Activated CD4-positive, alpha-beta T cell treated with anti-CD3 and anti-CD28 coated beads, Interleukin-2, amount 50 U/mL, for 1 hour (primary cell): ENCODE measurements at regions not wholly inside any gene's neighbourhood (a gene's known extent, or its start where the extent isn't known, plus 50 kb on each side); places are given as distances from the start of the nearest gene placed in this dataset.
"Not testable (repeated sequence)": the region's sequence is repeated elsewhere in the genome, so short reads cannot be mapped to it uniquely, and the experiment has no call there.

Experiments used
- DNase-seq: peaks from one replicate; pipeline ENCODE4 v3.0.0-alpha.2; 2020

DNA sequence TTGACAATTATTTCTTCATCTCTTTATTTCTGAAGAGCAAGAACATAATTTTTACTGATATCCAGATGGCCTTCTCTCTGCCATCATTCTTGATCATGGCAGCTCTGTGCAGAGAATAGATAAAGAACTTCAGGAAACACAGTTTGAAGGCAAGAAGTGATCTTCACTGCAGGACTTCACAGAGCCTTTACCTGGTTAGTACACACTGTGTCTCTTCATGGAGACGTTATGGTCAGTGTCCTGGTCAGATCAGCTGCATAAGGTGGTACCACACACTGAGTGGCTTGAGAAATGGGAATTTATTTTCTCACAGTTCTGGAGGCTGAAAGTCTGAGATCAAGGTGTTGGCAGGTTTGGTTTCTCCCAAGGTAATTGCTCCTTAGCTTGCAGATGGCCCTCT is 129.5 kb downstream of the UTP18 start:
- DNase-seq, result no peak

- no peak for DNase-seq
These were observed 131.8 kb downstream of the UTP18 start for GRCh38 chr17:51391982-51392654.

DNA sequence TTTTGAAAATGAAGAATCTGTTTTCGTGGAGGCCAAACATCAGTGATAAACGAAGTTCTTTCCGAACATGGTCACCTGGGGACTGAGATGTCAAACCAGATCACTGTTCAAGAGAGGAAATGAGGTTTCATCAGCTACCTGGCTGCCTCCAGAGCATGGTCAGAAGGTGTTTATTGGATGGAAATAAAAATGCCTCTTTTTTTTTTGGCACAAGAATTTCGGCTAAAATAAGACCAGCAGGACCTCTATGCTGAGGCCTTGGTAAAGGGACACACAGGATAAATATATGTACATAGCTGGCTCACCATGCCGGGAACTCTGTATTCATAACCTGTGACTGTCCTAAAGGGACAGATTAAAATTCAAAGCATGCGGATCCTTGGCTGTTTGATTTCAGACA is 135.3 kb downstream of the UTP18 start:
- no peak for DNase-seq

DNA sequence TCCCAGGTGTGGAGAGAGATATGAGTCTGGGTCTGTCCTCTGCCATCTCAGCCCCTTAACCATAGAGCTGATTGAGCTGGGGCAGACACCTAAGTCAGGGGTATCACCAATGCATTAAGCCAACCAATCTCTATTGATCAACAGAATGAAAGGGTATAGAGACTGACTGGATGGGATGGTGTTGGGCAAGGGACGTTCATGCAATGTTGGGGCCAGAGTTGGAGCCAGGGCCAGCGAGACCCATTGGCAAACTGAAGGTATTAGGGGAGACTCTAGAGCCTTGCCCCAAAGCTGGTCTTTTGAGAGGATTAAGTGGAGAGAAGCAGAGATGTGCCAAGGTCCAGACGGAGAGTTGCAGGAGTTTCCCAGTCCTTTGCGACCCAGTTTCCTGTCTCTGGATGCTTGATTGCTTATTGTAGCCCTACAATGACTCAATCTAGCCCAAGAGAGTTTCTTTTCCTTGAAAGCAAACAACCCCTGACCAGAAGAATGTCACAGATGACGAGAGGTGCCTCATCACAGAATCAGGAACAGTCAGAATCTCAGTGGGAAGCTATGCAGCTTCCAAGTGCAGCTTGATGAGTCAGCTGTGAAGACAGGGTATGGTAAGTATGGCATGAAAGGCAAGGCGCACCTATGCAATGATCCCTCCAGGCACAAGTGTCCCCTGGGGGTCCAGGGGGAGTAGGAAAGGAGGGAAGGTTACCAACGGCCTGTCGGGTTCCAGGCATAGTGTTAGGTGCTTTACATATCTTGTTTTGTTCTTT is 137.2 kb downstream of the UTP18 start:
- DNase-seq, result no peak

DNA sequence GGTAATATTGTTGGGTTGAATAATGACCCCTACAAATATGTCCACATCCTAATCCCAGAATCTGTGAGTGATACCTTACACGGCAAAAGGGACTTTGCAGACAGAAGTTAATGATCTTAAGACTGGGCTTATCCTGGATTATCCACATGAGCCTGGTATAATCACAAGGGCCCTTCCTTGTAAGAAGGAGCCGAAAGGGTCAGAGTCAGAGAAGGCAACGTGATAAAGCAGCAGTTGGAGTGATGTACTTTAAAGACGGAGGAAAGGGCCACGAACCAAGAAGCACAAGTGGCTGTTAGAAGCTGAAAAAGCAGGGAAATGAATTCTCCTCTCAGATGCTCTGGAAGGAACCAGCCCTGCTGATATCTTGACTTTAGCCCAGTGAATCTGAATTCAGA is 137.8 kb downstream of the UTP18 start:
- no peak for DNase-seq

DNA sequence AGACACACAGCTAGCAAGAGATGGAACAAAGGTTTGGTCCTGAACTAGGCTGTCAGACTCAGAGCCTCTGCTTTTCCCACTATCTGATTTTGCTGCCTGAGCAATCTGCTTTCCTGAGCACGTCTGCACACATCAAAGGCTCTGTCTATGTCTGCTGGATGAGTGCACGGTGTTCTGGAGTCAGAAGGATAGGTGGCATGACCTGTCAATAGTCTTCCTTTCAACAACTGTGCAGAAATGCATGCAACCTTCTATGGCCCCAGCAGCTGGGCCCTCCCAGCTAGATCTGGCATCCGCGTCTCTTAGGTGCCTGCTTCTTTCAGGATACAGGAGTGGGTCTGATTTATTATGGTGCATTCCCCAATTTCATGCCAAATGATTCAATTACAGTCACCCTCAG is 138.3 kb downstream of the UTP18 start:
- no peak for DNase-seq

DNA sequence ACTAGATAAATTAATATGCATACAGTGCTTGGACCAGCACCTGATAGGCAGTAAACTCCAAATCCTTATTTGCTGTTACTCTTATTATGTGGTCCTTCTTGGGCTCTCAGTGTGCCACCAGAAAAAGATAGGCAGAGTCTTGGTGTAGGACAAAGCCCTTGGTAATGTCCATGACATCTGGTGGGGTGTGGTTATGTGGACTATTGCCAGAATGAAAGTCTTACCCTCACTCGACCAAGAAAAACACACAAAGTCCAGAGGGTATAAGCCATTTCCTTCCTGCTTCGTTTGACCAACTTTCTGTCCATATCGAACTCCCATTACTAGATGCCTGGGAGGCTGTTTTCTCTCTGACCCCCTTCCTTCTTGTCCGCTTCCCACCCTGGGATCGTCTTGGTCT is 140.9 kb downstream of the UTP18 start:
- DNase-seq, result no peak

DNA sequence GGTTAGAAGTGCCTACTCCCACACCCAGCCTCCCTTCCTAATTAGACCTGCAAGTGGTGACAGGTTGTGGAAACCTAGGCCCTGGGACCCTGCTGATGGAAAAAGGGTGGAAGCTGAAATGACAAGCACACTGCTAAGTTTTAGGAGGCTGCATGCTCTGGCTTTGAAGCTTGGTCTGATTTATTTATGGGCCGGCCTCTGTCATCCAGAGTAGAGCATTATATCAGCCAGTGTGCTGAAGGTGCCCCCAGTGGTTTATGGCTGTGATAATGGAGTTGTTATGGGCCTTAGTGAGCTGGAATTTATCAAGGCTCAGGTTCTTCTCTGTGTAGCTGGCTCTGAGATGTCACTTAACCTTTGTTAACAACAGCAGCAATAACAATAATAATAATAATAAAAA is 142.6 kb downstream of the UTP18 start:
- no peak for DNase-seq

- DNase-seq, result no peak
These were observed 147.2 kb downstream of the UTP18 start for GRCh38 chr17:51407576-51407975.

- DNase-seq, result no peak
These were observed 159.1 kb downstream of the UTP18 start for GRCh38 chr17:51419476-51419875.

GRCh38 chr17:51421525-51421924 is 161.2 kb downstream of the UTP18 start:
- DNase-seq, result no peak

DNA sequence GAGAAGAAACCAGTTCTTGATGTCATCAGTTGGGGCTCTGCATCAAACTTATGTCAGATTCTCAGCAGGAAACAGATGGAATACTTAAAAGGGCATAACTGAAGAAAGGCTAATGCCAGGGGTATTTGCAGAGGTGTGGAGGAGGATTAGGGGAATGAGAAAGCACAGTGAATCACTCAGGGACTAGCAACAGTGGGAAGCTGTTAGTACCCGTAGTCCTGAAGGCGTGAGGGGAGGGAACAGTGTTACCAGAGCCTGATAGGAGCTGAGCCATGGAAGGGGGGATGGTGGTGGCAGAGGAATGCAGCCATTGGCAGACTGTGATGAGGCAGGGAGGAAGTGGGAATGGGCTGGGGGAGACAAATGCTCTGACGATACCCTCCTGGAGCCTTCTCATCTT is 162.3 kb downstream of the UTP18 start:
- no peak for DNase-seq

DNA sequence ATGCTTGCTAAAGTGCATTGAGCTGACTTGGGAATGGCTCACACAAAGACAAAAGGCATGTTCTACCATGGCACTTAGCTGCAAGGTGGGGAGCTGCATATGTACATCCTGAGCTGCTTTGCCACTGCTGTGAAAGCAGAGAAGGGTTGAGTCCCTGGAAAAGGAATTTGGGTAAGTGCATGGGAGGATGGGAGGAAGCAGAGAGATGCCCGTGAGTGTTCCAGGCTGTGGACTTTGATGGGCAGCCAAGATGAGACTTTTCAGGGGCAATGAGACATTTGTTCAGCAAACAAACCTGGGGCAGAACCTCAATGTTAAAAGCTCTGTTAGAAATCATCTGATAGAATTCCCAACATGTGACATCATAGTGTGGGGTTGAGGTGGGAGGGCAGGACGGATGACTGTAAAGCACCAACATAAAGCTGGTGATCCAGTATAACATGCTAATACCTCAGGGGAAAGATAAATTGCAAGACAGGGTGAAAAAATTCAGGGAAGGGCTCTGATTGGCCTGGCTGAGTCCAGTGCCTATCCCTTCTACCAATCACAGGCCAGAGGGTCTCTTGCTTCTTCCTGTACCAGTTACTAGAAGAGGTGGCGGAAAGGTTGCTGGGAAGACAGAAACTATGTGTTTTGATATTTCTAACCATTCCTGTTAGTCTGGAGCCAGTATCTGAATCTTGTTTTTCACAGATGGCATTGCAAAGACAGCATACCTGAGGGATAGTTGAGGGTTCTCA is 163.2 kb downstream of the UTP18 start:
- no peak for DNase-seq

GRCh38 chr17:51425773-51426172 is 165.4 kb downstream of the UTP18 start:
- no peak for DNase-seq

DNA sequence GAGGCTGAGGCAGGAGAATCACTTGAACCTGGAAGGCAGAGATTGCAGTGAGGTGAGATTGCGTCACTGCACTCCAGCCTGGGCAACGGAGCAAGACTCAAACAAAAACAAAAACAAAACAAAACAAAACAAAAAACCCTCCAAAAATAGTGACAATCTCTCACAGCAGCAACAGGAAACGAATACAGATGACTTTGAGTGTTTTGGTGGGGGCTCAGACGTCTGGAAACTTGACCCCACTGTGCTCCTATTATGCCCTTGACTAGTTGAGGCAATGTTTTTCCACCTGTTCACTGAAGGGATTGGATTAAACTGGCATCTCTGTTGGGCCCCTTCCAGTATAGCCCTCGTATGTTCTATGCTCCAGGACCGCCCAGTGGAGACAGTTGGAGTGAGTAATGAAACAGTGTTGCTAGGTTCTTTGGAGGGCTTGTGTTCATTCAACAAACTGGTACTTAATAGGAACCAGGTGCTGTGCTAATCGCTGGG is 167.0 kb downstream of the UTP18 start:
- peak; percentile 31 for DNase-seq

DNA sequence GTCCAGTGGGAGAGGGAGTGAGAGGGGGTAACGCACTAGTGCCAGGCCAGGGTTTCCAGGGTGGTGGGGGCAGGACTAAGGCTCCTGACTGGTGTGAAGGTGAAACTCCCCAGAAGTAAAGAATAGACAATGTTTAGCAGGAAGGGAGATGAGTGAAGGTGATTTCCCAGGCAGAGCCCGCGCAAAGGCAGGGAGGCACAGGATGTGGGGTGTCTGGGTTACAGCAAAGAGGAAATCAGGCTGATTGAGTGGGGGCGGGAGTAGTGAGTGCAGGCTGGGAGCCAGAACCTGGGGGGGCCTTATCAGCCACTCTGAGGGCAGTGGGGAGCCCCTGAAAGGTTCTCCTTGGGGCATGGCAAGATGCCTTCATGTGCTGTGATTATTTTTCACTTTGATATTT is 167.5 kb downstream of the UTP18 start:
- peak; percentile 74 for DNase-seq

- DNase-seq, result no peak
These were observed 168.5 kb downstream of the UTP18 start for GRCh38 chr17:51428668-51429495.

GRCh38 chr17:51429938-51430337 is 169.6 kb downstream of the UTP18 start:
- not testable (repeated sequence) for DNase-seq

- DNase-seq, result peak; percentile 12
These were observed 170.2 kb downstream of the UTP18 start for GRCh38 chr17:51430591-51430990.

- no peak for DNase-seq
These were observed 174.3 kb downstream of the UTP18 start for GRCh38 chr17:51434434-51435170.

- no peak for DNase-seq
These were observed 174.8 kb downstream of the UTP18 start for GRCh38 chr17:51435171-51435552.

DNA sequence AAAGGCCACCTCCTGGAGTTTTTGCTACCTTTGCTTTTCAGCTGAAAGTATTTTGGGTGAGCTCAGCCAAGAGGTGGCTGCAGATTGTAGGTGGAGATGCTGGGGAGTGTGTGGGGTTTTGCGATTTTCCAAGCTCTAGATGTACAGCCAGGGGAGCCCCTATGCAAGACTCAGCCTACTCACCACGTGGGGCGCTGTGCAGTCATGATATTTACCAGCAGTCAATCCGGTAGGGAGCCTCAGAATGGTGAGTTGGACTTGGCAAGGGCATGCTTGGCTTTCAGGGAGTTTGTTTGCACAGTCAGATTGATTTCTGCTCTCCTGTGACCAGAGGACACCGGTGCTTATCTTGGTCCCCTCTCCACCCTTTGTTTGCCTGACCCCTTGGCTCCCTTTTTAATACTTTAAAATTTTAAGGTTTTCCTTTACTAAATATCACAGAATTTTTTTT is 175.3 kb downstream of the UTP18 start:
- DNase-seq, result peak; percentile 57
